ENCODE measurements at regions not wholly inside any gene's neighbourhood (a gene's known extent, or its start where the extent isn't known, plus 50 kb on each side); places are given as distances from the start of the nearest gene placed in this dataset.

DNA sequence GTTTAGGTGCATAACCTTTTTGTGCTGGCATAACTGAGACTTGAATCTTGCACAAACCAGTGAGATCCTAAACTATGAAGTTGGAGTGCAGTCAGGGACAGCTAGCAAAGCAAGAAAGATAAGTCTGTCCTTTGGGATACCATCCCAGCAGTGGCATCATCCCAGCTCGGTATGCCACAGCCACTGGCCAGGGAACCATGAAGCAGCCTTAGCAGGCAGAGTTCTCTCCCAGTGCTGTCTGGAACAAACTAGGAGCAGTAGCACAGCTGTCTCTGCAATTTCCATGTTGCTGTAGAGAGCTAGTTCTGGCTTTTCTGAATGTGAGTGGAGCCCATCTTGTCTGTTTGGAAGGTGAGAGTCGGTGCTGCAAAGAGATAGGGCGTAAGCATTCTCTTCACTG lies 130.3 kb downstream of the DTWD1 start:
- DNase-seq (ENCODE audit: low spot score) = no peak

GRCh38 chr15:49751751-49752150 lies 130.9 kb downstream of the DTWD1 start:
- DNase-seq (ENCODE audit: low spot score) = no peak

DNA sequence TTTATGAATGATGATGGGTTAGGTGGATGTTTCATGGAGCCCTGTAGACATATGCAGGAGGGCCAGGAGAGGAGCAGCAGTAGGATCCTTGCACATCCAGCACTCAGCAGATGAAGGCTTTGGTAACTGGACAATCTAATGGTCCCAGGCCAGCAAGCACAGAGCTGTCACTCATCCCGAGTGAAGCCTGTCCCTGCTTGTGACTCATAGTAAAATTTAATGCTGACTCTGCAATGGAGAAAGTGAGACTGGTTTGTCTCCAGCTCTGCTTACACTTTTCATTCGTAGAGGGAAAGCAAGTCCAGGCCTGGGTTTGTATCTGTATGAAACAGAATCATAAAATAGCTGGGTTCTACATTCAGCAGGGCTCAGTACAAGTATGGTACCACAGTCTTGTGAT lies 131.7 kb downstream of the DTWD1 start:
- no peak for DNase-seq (ENCODE audit: low spot score)

DNA sequence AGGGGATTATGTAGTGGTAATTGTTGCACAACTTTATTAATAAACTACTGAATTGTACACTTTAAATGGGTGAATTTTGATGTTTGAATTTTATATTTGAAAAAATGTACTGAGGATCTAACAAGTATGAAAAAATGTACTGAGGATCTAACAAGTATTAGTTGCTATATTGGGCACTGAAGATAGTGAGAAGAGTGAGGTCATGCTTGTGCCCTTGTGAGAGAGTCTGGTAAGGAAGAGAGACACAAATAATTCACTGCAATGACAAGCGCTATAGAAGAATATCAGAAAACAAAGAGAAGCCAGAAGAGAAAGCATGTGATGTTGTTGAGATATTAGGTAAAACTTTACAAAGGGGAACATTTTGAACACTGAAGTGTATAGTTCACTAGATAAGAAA lies 137.6 kb downstream of the DTWD1 start:
- DNase-seq (ENCODE audit: low spot score) = no peak

- DNase-seq (ENCODE audit: low spot score) = no peak
These were observed 138.0 kb downstream of the DTWD1 start for GRCh38 chr15:49758856-49759255.

DNA sequence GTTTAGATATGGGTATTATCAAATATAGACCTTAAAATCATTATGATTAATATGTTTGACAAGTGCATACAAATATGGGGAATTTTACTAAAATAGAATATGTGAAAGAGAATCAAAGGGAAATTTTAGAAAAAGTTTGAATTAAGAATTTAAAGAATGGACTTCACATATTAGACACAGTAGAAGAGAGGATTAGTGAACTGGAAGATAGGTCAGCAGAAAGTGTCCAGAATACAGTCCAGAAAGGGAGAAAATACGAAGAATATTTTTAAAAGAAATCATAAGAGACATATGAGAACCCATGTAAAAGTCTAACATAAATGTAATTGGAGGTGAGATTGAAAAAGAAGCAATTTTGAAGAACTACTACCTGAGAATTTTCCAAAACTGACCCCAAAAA lies 139.9 kb downstream of the DTWD1 start:
- no peak for DNase-seq (ENCODE audit: low spot score)

GRCh38 chr15:49769225-49769624 lies 148.4 kb downstream of the DTWD1 start:
- no peak for DNase-seq (ENCODE audit: low spot score)

DNA sequence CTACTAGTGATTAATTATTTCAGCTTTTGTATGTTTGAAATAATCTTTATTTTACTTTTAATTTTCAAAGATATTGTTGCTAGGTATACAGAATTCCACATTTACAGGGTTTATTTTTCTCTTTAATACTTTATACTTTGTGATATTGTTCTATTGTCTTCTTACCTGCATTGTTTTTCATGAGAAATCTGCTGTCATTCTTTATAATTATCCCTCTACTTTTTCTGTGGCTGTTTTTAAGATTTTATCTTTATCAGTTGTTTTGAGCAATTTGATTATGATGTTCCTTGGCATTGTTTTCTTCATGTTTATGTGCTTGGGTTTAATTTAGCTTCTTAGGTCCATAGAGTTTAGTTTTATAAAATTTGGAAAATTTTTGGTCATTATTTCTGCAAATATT lies 168.6 kb downstream of the DTWD1 start:
- DNase-seq (ENCODE audit: low spot score) = no peak

GRCh38 chr15:49793943-49794342 lies 173.1 kb downstream of the DTWD1 start:
- DNase-seq (ENCODE audit: low spot score) = no peak

GRCh38 chr15:49801796-49802195 lies 180.9 kb downstream of the DTWD1 start:
- DNase-seq (ENCODE audit: low spot score) = no peak

All from NAMALWA (cell line).